ENCODE measurements at regions not wholly inside any gene's neighbourhood (a gene's known extent, or its start where the extent isn't known, plus 50 kb on each side); places are given as distances from the start of the nearest gene placed in this dataset.

DNA sequence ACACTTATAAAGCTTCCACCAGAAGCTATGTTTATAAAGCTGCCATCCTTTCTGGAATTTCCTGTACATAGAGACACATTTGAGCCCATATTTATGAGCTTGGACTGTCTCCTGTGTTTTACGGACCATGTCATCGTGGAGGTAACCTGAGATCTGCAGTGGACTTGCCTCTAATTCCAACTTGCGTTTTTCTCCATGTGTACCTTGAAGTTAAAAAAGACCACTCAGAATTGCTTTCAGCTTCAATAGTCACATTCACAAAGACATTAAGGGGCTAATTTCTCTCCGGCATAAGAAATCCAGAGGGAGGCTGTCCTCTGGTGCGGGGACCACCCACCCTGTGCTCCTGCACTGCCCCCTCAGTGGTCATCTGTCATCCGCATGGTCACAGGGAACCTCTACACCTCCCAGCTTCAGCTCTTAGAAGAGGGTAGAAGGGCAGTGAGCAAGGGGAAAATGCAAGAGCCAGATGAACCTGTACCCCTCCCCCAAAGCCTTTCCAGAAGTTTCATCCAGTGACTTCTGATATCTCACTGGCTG is 521.4 kb upstream of the CAMK1G start:
- ATAC-seq (ENCODE audit: poor library complexity) (no peak), DNase-seq (no peak)
- H3K4me1 ChIP-seq (ENCODE audit: insufficient read depth, low read length) = no peaks in the 10 kb centered on the region
- no peak overlapping the region for H3K27ac ChIP-seq (ENCODE audit: low read depth in 1 of 2, low read length in 2 of 2)
- no peaks in the 10 kb centered on the region for H3K9me3 ChIP-seq (ENCODE audit: control insufficient read depth in 1 of 2, insufficient read depth in 1 of 2, low read length in 2 of 2)
- Mint-ChIP-seq H3K4me3 (no peak overlapping the region), H3K27ac (no peak overlapping the region), H3K9me3 (no peaks in the 10 kb centered on the region), H3K36me3 (ENCODE audit: low read depth) (no peaks in the 10 kb centered on the region), H3K27me3 (no peaks in the 10 kb centered on the region), H3K4me1 (ENCODE audit: low read depth) (no peaks in the 10 kb centered on the region)
- TF ChIP-seq, protein P1, sequence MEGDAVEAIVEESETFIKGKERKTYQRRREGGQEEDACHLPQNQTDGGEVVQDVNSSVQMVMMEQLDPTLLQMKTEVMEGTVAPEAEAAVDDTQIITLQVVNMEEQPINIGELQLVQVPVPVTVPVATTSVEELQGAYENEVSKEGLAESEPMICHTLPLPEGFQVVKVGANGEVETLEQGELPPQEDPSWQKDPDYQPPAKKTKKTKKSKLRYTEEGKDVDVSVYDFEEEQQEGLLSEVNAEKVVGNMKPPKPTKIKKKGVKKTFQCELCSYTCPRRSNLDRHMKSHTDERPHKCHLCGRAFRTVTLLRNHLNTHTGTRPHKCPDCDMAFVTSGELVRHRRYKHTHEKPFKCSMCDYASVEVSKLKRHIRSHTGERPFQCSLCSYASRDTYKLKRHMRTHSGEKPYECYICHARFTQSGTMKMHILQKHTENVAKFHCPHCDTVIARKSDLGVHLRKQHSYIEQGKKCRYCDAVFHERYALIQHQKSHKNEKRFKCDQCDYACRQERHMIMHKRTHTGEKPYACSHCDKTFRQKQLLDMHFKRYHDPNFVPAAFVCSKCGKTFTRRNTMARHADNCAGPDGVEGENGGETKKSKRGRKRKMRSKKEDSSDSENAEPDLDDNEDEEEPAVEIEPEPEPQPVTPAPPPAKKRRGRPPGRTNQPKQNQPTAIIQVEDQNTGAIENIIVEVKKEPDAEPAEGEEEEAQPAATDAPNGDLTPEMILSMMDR (IDR thresholded peaks at IDR 0.05) = no peak
- H3K36me3 ChIP-seq (ENCODE audit: insufficient read depth, low read length) = no peaks in the 10 kb centered on the region
- H3K27me3 ChIP-seq (ENCODE audit: control insufficient read depth in 1 of 2, insufficient read depth in 2 of 2, low read length in 2 of 2) = no peaks in the 10 kb centered on the region
- no peak overlapping the region for H3K4me3 ChIP-seq (ENCODE audit: low read length)
- CTCF ChIA-PET = no interaction called here
- POLR2A ChIA-PET = no interaction called here
- intact Hi-C loops (cut with DNase I, micrococcal nuclease) = no loop called here

DNA sequence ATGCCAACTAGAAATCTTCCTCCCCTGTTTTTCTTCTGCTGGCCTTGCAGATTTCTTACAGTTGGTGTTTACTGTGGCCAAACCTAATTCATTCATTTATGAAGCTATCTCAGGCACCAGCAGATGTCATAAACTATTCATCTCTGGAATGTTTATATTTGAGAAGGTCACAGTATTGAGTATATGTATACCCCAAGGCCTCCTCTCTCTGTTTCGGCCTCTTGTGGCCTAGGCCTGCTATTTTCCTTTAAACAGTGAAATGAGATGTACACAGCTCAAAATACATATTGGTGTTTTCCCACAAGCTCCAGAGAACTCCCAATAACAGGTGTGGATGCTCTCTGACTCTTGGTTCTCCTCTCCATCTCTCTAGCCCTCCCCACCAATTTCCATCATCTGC is 520.7 kb upstream of the CAMK1G start:
- TF ChIP-seq, protein P1 (IDR thresholded peaks at IDR 0.05) = no peak
- Mint-ChIP-seq H3K9me3 (no peaks in the 10 kb centered on the region), H3K27ac (no peak overlapping the region), H3K4me3 (no peak overlapping the region), H3K27me3 (peaks cover 4% of the 10 kb centered on the region), H3K36me3 (ENCODE audit: low read depth) (no peaks in the 10 kb centered on the region), H3K4me1 (ENCODE audit: low read depth) (no peaks in the 10 kb centered on the region)
- Histone ChIP-seq H3K4me1 (ENCODE audit: insufficient read depth, low read length) (no peaks in the 10 kb centered on the region), H3K27me3 (ENCODE audit: control insufficient read depth in 1 of 2, insufficient read depth in 2 of 2, low read length in 2 of 2) (no peaks in the 10 kb centered on the region), H3K36me3 (ENCODE audit: insufficient read depth, low read length) (no peaks in the 10 kb centered on the region), H3K4me3 (ENCODE audit: low read length) (no peak overlapping the region), H3K9me3 (ENCODE audit: control insufficient read depth in 1 of 2, insufficient read depth in 1 of 2, low read length in 2 of 2) (no peaks in the 10 kb centered on the region), H3K27ac (ENCODE audit: low read depth in 1 of 2, low read length in 2 of 2) (no peak overlapping the region)
- no peak for ATAC-seq (ENCODE audit: poor library complexity)
- no peak for DNase-seq
- ChIA-PET CTCF (interaction anchor here (0.6 kb wide), 1 partner anchor 1987 kb away, joined by 4 read pairs; no protein-coding TSS in a partner anchor), POLR2A (no interaction called here)
- intact Hi-C loops (cut with DNase I, micrococcal nuclease) = no loop called here

DNA sequence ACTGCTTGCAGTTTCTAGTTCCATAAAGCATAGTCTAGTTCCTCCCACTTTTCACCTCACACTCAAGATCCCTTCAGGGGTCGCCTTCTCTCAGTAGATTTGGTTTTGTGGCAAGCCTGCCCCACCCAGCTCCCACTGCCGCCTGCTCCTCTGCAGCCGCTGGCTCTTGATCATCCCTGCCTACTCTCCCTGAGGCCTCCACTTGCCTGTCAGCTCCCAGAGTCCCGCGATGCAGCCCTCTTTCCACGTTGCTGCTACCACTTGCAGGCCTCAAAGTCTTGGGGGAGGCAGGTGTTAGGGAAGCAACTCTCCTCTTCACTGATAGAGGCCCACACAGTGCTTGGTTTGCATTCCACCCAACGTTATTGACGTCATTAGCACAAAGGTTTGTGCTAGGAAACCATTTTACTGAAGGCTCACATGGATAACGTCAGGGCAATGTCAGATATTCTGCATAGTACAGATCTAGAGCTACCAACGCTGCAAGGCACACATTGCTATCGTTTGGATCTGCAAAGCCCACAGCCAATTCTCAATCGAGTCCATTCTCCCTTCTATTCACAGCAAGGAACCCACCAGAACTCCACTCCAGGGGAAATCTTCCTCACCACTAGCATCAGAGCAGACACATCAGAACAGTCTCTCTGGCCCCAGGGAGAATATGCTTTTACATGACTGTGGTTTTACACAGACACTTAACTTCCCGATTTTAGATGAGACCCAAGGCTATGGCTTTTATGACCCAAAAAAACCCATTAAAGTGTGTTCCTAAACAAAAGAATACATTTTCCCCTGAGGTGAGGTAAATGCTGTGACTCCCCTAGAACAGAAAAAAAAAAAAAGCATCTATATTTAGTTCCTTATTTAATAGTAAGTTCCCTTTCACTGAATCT is 519.5 kb upstream of the CAMK1G start:
- CTCF ChIA-PET = no interaction called here
- no peak overlapping the region for H3K4me3 ChIP-seq (ENCODE audit: low read length)
- H3K27me3 Mint-ChIP-seq = peaks cover 6% of the 10 kb centered on the region
- H3K9me3 ChIP-seq (ENCODE audit: control insufficient read depth in 1 of 2, insufficient read depth in 1 of 2, low read length in 2 of 2) = no peaks in the 10 kb centered on the region
- POLR2A ChIA-PET = no interaction called here
- no peaks in the 10 kb centered on the region for H3K9me3 Mint-ChIP-seq
- no peaks in the 10 kb centered on the region for H3K4me1 ChIP-seq (ENCODE audit: insufficient read depth, low read length)
- TF ChIP-seq, protein P1 (IDR thresholded peaks at IDR 0.05) = no peak
- no peaks in the 10 kb centered on the region for H3K36me3 ChIP-seq (ENCODE audit: insufficient read depth, low read length)
- DNase-seq (no peak), ATAC-seq (ENCODE audit: poor library complexity) (no peak)
- H3K4me3 Mint-ChIP-seq = no peak overlapping the region
- no peak overlapping the region for H3K27ac Mint-ChIP-seq
- intact Hi-C loops (cut with DNase I, micrococcal nuclease) = no loop called here
- H3K36me3 Mint-ChIP-seq (ENCODE audit: low read depth) = no peaks in the 10 kb centered on the region
- H3K4me1 Mint-ChIP-seq (ENCODE audit: low read depth) = no peaks in the 10 kb centered on the region
- H3K27me3 ChIP-seq (ENCODE audit: control insufficient read depth in 1 of 2, insufficient read depth in 2 of 2, low read length in 2 of 2) = no peaks in the 10 kb centered on the region
- no peak overlapping the region for H3K27ac ChIP-seq (ENCODE audit: low read depth in 1 of 2, low read length in 2 of 2)
